ENCODE measurements at regions not wholly inside any gene's neighbourhood (a gene's known extent, or its start where the extent isn't known, plus 50 kb on each side); places are given as distances from the start of the nearest gene placed in this dataset.

- DNase-seq: no peak
These were observed 188.9 kb upstream of the FAM98A start for GRCh38 chr2:33788044-33788443.

GRCh38 chr2:33786881-33787280 lies 187.8 kb upstream of the FAM98A start:
- DNase-seq: no peak

- no peak for DNase-seq
These were observed 186.4 kb upstream of the FAM98A start for GRCh38 chr2:33785201-33786106.

- DNase-seq: no peak
These were observed 185.4 kb upstream of the FAM98A start for GRCh38 chr2:33784488-33784887.

- DNase-seq: no peak
These were observed 183.5 kb upstream of the FAM98A start for GRCh38 chr2:33782395-33783230.

GRCh38 chr2:33777786-33778185 lies 178.7 kb upstream of the FAM98A start:
- no peak for DNase-seq

GRCh38 chr2:33775306-33775705 lies 176.2 kb upstream of the FAM98A start:
- no peak for DNase-seq

GRCh38 chr2:33770023-33770422 lies 170.9 kb upstream of the FAM98A start:
- no peak for DNase-seq

- no peak for DNase-seq
These were observed 167.1 kb upstream of the FAM98A start for GRCh38 chr2:33766175-33766574.

GRCh38 chr2:33765122-33765521 lies 166.0 kb upstream of the FAM98A start:
- DNase-seq: no peak

GRCh38 chr2:33764551-33764950 lies 165.5 kb upstream of the FAM98A start:
- DNase-seq: no peak

- no peak for DNase-seq
These were observed 164.7 kb upstream of the FAM98A start for GRCh38 chr2:33763671-33764310.

- no peak for DNase-seq
These were observed 163.5 kb upstream of the FAM98A start for GRCh38 chr2:33762636-33763035.

- DNase-seq: no peak
These were observed 147.2 kb upstream of the FAM98A start for GRCh38 chr2:33746208-33746800.

GRCh38 chr2:33735096-33735495 lies 136.0 kb upstream of the FAM98A start:
- DNase-seq: no peak

GRCh38 chr2:33730804-33731203 lies 131.7 kb upstream of the FAM98A start:
- DNase-seq: no peak

- no peak for DNase-seq
These were observed 131.1 kb upstream of the FAM98A start for GRCh38 chr2:33730193-33730592.

GRCh38 chr2:33729353-33729752 lies 130.3 kb upstream of the FAM98A start:
- DNase-seq: no peak

- no peak for DNase-seq
These were observed 129.0 kb upstream of the FAM98A start for GRCh38 chr2:33728106-33728505.

- no peak for DNase-seq
These were observed 128.4 kb upstream of the FAM98A start for GRCh38 chr2:33727361-33728032.

GRCh38 chr2:33726415-33726814 lies 127.3 kb upstream of the FAM98A start:
- no peak for DNase-seq

- DNase-seq: no peak
These were observed 124.2 kb upstream of the FAM98A start for GRCh38 chr2:33723329-33723728.

Measured in 8988T (cell line).